GM19324 (cell line): ENCODE measurements at regions not wholly inside any gene's neighbourhood (a gene's known extent, or its start where the extent isn't known, plus 50 kb on each side); places are given as distances from the start of the nearest gene placed in this dataset.
"Not testable (repeated sequence)": the region's sequence is repeated elsewhere in the genome, so short reads cannot be mapped to it uniquely, and the experiment has no call there.

Experiments used
- ATAC-seq: cut with Tn5 transposase; IDR thresholded peaks from one replicate; pipeline ENCODE4 v1.9.1; 2021; ENCODE audit warnings: mild to moderate bottlenecking, moderate library complexity; ENCODE audit not compliant: unreplicated experiment, low FRiP score

- ATAC-seq = not testable (repeated sequence)
Observed at GRCh38 chr1:199533361-199533760, 494.1 kb upstream of the NR5A2 start.

GRCh38 chr1:199545780-199546179 lies 481.7 kb upstream of the NR5A2 start:
- ATAC-seq = peak; percentile 49

- ATAC-seq = peak; percentile 54
Observed at GRCh38 chr1:199546323-199546722, 481.2 kb upstream of the NR5A2 start.

GRCh38 chr1:199549421-199549820 lies 478.1 kb upstream of the NR5A2 start:
- no peak for ATAC-seq

- no peak for ATAC-seq
Observed at GRCh38 chr1:199550199-199551065, 477.1 kb upstream of the NR5A2 start.

- ATAC-seq = no peak
Observed at GRCh38 chr1:199551967-199552565, 475.4 kb upstream of the NR5A2 start.

- no peak for ATAC-seq
Observed at GRCh38 chr1:199553104-199553503, 474.4 kb upstream of the NR5A2 start.

- no peak for ATAC-seq
Observed at GRCh38 chr1:199561334-199561733, 466.2 kb upstream of the NR5A2 start.

- ATAC-seq = no peak
Observed at GRCh38 chr1:199573047-199573446, 454.5 kb upstream of the NR5A2 start.

- no peak for ATAC-seq
Observed at GRCh38 chr1:199574950-199575349, 452.6 kb upstream of the NR5A2 start.

GRCh38 chr1:199580300-199580699 lies 447.2 kb upstream of the NR5A2 start:
- no peak for ATAC-seq

- no peak for ATAC-seq
Observed at GRCh38 chr1:199585392-199585791, 442.1 kb upstream of the NR5A2 start.

GRCh38 chr1:199590708-199591107 lies 436.8 kb upstream of the NR5A2 start:
- ATAC-seq = no peak

- ATAC-seq = no peak
Observed at GRCh38 chr1:199591468-199591867, 436.0 kb upstream of the NR5A2 start.

- no peak for ATAC-seq
Observed at GRCh38 chr1:199593475-199593874, 434.0 kb upstream of the NR5A2 start.

- not testable (repeated sequence) for ATAC-seq
Observed at GRCh38 chr1:199596448-199596847, 431.1 kb upstream of the NR5A2 start.

GRCh38 chr1:199597152-199597551 lies 430.4 kb upstream of the NR5A2 start:
- no peak for ATAC-seq

GRCh38 chr1:199608414-199608813 lies 419.1 kb upstream of the NR5A2 start:
- ATAC-seq = no peak

GRCh38 chr1:199612976-199613774 lies 414.3 kb upstream of the NR5A2 start:
- no peak for ATAC-seq

GRCh38 chr1:199616947-199617346 lies 410.6 kb upstream of the NR5A2 start:
- ATAC-seq = no peak

- no peak for ATAC-seq
Observed at GRCh38 chr1:199619223-199619622, 408.3 kb upstream of the NR5A2 start.
